PC-9 (cell line): ENCODE measurements at regions not wholly inside any gene's neighbourhood (a gene's known extent, or its start where the extent isn't known, plus 50 kb on each side); places are given as distances from the start of the nearest gene placed in this dataset.

Experiments used
- CTCF ChIP-seq: fragments of 200-600 bp; sonication (generic); conservative IDR thresholded peaks from 2 replicates; pipeline ENCODE4 v1.6.1; 2017; ENCODE audit warnings: mixed run types, antibody characterized with exemption, mild to moderate bottlenecking, moderate library complexity
- EZH2 ChIP-seq: fragments of 200-600 bp; sonication (generic); IDR thresholded peaks from 2 replicates; pipeline ENCODE4 v1.8.0; 2017; ENCODE audit warnings: antibody characterized with exemption, low read depth

GRCh38 chr1:29478151-29478791 is 241.9 kb downstream of the PTPRU start:
- no peak for TF ChIP-seq CTCF
- TF ChIP-seq EZH2 = no peak
